ENCODE measurements at regions not wholly inside any gene's neighbourhood (a gene's known extent, or its start where the extent isn't known, plus 50 kb on each side); places are given as distances from the start of the nearest gene placed in this dataset.

DNA sequence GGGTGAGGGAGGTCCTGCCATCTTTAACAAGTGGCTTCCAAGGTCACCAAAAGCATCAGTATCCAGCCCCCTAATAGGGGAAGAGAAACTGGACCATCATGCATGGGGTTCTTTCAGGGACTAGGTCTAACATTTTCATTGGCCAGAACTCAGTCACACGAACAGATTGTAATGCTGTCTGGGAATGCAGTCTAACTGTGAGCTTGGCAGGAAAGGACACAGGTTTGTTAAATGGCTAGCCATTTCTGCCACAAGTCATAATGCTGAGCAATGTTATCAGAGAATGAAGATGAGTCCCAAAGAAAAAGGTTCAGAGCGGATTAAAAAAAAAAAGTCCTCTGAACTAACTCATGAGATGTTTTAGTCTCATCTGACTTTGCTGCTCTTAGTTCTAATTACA, 70.9 kb upstream of the TNP1 start:
- no peak for TF ChIP-seq POLR2A (IDR thresholded peaks at IDR 0.05)
- TF ChIP-seq, protein P1, sequence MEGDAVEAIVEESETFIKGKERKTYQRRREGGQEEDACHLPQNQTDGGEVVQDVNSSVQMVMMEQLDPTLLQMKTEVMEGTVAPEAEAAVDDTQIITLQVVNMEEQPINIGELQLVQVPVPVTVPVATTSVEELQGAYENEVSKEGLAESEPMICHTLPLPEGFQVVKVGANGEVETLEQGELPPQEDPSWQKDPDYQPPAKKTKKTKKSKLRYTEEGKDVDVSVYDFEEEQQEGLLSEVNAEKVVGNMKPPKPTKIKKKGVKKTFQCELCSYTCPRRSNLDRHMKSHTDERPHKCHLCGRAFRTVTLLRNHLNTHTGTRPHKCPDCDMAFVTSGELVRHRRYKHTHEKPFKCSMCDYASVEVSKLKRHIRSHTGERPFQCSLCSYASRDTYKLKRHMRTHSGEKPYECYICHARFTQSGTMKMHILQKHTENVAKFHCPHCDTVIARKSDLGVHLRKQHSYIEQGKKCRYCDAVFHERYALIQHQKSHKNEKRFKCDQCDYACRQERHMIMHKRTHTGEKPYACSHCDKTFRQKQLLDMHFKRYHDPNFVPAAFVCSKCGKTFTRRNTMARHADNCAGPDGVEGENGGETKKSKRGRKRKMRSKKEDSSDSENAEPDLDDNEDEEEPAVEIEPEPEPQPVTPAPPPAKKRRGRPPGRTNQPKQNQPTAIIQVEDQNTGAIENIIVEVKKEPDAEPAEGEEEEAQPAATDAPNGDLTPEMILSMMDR (IDR thresholded peaks at IDR 0.05) = no peak
